HG02798 (cell line): ENCODE measurements at regions not wholly inside any gene's neighbourhood (a gene's known extent, or its start where the extent isn't known, plus 50 kb on each side); places are given as distances from the start of the nearest gene placed in this dataset.
"Not testable (repeated sequence)": the region's sequence is repeated elsewhere in the genome, so short reads cannot be mapped to it uniquely, and the experiment has no call there.

Experiments used
- ATAC-seq: cut with Tn5 transposase; IDR thresholded peaks from one replicate; pipeline ENCODE4 v1.9.1; 2021; ENCODE audit warnings: mild to moderate bottlenecking; ENCODE audit not compliant: unreplicated experiment, poor library complexity

DNA sequence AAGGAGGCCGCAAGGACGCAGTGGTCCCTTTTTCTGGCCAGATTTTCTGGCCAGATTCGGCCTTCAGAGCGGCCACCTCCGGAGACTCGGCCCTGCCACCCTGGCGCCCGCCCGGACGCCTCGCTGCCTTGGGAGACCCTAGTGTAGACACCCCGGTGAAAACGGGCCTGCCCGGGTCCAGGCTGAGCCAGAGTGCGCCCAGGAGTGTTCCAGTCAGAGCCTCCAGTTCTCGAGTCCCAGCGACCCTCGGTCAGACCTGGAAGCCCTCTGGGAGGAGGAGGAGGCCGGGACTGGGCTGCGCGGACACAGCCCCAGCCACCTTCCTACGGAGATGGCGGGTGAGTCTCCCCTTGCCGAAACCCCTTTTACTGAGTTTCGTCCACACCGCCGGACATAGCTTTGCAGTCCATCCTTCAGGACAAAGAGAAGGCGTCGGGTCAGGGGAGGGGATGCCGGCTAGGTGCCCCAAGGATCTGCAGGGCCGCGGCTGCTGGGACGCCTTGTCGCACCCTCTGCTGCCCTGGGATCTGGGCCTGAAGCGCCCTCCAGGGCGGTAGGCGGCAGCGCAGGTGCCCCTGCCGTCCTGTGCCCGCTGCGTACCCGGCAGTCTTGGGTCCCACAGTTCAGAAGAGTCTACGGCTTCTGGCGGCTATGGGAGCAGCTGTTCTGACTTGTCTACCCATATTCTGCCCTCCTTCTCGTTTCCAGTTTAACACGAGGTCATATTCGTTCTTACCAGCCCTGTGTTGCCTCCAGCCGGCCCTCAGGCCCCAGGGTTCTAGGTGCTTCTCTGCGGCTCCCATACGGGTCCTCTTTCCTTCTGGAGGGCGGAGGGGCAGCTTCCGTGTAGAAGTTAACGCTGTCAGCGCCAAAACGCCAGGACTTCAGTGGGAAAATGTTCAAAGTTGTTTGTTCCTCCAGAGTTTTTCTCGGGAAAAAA, 1771.7 kb upstream of the CDH9 start:
- ATAC-seq, result no peak

DNA sequence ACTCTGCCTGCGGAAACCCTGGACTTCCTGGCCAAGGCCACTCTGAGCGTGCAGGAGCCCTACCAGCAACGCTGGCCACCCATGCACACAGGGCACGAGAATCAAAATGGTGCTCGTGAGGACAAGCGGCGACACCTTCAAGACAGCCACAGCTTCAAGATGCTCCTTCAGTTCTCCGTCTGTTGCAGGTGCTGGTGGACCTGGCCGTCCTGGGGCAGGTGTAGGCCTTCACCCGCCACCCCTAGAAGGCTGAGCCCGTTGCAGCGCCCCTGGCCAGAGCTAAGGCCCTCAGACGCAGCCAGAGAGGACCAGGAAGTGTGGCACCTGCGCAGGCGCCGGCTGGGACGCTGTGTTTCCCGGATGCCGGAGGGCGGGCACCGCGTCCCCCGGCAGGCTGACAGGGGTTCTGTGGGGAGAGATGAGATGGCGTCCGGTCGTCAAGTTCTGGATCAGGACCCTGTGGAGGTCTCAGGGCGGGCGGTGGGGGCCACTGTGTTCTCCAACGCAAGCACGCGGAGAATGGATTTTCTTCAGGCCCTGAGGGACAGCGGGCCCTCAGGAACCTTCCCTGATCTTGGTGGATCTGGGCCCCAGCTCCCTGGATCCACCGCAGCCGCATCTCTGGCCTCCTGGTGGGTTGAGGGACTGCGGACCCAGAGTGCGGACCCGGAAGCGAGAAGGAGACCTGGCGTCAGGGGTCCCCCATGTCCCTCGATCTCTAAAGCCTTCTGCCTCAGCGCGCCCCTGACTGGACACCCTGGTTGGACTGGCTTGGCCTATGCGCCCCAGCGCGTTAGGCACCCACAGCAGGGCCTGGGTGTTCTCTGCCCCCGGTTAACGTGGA, 1770.8 kb upstream of the CDH9 start:
- ATAC-seq, result no peak

DNA sequence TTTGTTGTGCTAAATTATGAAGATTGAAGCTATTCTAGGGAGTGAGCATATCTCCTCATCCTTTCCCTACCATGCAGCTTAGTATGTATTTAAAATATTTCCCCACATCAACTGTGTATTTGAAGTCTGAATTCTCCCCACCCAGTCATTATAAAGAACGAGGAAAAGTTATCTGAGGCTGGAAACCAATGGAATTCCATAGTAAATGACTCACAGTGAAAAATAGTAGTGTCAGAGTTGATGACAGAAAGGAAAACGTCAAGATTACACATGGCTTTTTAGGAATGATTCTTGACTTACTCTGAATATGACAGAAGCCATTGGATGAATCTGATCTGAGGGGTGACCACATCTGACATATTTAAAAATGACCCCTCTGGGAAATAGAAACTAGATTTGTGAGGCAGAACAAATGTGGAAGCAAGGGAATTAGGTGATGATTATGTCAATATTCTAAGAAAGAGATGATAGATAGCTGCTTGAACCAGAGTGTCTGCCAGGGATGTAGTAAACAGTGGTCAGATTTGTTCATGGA, 1768.9 kb upstream of the CDH9 start:
- no peak for ATAC-seq

DNA sequence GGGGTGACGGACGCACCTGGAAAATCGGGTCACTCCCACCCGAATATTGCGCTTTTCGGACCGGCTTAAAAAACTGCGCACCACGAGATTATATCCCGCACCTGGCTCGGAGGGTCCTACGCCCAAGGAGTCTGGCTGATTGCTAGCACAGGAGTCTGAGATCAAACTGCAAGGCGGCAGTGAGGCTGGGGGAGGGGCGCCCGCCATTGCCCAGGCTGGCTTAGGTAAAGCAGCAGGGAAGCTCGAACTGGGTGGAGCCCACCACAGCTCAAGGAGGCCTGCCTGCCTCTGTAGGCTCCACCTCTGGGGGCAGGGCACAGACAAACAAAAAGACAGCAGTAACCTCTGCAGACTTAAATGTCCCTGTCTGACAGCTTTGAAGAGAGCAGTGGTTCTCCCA, 1760.6 kb upstream of the CDH9 start:
- ATAC-seq, result not testable (repeated sequence)

DNA sequence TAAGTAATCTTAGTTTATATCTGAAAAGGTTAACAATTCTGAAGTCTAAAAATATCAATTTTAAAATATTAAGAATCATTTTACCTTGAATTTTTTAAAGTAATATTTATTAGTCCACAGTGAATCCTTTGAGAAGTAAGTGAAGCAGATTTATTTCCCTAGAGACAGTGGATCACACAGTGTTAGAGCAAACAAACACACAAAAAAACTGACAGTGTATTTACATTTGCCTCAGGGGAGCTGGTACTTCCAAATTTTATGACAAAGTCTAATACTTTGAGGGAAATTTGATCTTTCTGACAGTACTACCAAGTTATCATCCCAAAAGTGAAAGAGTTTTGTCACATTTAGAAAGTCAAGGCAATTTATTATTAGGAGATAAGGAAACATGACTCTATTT, 1750.6 kb upstream of the CDH9 start:
- no peak for ATAC-seq

- ATAC-seq, result no peak
Measured at GRCh38 chr5:28780083-28780692, 1741.8 kb upstream of the CDH9 start.

- no peak for ATAC-seq
Measured at GRCh38 chr5:28779161-28779754, 1740.9 kb upstream of the CDH9 start.

DNA sequence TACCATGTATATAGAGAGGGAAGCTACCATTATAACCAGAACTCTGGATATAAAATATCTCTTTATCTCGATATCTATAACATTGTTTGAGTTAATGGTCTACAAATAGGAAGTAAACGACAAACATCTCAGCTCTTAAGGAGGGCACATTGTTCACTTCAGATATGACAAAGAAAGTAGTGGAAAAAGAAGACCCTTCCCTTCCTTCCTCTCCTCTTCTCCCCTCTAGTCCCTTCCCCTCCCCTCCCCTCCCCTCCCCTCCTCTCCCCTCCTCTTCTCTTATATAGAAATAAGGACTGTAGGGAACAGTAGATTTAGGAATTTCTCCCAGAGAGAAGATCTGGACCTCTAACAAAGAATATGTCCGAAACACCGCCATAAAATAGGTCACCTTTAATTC, 1731.9 kb upstream of the CDH9 start:
- no peak for ATAC-seq

GRCh38 chr5:28766565-28767158, 1728.3 kb upstream of the CDH9 start:
- no peak for ATAC-seq

DNA sequence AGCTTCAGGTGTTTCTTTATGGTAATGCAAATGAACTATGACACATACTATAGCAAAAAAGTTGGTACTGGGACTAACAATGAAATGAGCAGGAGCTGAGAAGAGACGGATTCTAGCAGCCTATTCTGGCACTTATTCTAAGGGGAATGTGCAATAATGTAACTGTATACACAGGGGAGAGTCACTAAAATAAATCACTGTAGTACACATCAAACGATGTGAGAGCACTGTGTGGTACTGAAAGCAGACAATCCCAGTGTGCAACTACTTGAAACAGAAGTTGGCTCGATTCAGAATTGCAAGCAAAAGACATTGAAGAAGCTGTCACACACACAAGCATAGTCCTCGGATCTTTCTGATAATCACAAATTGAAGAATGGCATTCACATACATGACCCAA, 1713.0 kb upstream of the CDH9 start:
- no peak for ATAC-seq

GRCh38 chr5:28750251-28750650, 1711.9 kb upstream of the CDH9 start:
- ATAC-seq, result no peak

DNA sequence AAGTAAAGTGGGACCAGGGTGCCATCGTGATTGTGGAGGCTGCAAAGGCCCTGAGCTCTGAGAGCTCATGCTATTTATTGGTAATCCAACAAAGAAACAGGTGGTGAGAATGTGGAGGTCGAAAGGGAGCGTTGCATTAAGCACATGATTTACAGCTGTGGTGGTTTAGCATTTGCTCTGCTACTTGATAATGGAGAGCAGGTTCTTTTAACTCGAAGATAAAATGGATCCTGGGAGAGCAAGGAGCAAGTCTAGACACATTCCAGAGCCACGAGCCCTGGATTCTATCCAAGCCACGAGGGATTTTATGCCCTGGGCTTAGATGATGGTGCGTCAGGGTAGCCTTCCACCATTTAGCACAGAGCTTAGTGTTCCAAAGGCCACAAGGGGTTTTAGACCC, 1710.1 kb upstream of the CDH9 start:
- ATAC-seq, result no peak

DNA sequence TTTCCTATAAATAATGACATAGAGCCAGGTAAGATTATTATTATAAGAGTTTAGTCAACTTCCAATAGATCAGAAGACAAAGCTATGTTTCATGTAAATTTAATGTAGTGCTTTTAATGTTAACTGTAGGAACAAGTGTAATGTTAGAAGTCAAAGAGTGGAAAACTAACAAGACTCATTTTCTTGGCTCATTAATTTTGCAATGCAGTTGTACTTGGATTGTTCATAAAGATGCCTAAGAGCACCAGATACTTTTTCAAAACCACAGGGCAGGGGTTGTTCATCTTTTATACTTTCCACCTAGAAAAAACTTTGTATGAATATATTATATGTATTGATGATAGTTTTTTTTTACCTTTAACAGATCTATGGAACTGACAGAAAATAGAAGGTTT, 1705.3 kb upstream of the CDH9 start:
- ATAC-seq, result no peak

DNA sequence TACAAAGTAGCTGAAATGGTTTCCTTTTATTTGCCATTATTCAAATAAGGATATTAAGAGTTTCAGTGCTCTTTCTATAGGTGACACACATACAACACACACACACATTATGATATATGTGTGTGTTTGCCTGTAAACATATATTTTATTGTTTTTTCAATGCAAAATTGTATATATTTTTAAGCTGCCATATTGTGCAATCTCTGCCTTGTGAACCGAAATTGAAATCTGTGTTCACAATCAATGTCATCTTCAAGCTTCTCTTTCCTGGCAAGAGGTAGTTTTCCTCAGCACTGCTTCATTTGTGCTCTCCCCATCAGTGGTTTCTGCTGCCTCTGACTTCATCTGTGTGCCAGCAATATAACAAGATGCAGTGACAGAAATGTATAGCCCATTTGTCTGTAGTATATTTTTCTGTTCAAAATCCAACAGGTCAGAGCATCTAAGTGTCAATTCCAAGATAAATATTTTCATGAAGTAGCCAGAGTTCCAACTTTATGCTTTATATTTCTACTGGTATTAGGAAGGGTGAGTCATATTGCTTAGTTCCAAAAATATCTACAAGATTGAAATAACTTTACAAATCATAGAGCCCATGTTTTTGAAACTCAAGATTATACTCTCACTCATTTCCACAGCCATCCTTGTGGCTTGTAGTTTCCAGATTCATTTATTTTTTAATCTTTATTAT, 1704.8 kb upstream of the CDH9 start:
- no peak for ATAC-seq

DNA sequence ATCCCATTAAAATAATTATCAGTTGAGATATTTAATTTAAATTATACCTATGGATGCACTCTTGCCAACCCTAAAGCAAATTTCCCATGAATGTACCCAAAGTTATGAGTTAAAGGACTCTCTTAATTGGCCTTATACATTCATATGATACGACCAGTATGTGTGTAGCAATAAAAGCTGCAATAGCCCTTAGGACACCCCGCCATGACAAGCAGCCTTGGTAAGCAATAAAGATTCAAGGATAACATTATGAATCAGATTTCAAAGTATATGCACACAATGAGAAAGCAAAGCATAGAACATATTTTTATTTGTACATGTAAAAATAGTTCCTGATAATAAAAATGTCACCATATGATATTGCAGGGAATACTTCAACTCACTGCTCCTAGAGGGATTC, 1699.3 kb upstream of the CDH9 start:
- no peak for ATAC-seq

- no peak for ATAC-seq
Measured at GRCh38 chr5:28737222-28737621, 1698.8 kb upstream of the CDH9 start.

DNA sequence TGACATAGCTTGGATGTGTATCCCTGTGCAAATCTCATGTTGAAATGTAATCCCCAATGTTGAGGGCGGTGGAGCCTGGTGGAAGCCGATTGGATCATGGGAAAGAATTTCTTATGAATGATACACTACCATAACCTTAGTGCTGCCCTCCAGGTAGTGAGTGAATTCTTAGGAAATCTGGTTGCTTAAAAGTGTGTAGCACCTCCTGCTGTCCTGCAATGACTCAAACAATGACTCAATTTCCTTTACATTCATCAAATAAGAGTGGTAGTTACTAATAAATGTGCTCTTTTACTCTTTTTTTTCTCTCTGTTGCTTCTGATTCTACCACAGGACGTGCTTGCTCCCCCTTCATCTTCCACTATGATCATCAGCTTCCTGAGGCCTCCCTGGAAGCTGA, 1696.0 kb upstream of the CDH9 start:
- no peak for ATAC-seq

- ATAC-seq, result no peak
Measured at GRCh38 chr5:28729067-28729466, 1690.7 kb upstream of the CDH9 start.

DNA sequence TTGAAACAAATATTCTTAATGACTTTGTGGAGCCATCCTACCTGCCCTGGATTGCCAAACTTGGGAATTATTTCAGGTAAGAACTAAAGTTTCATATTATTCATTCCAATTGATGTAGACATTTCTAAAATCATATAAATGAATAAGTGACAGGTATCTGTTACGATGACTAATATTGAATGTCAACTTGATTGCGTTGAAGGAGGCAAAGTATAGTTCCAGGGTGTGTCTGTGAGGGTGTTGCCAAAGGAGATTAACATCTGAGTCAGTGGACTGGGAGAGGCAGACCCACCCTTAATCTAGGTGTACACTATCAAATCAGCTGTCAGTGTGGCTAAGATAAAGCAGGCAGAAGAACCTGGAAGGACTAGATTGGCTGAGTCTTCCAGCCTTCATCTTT, 1688.4 kb upstream of the CDH9 start:
- no peak for ATAC-seq
